K562 (cell line): ENCODE measurements at regions not wholly inside any gene's neighbourhood (a gene's known extent, or its start where the extent isn't known, plus 50 kb on each side); places are given as distances from the start of the nearest gene placed in this dataset.
"Not testable (repeated sequence)": the region's sequence is repeated elsewhere in the genome, so short reads cannot be mapped to it uniquely, and the experiment has no call there.

Experiments
- ATAC-seq: fragments of 200-7000 bp; cut with Tn5 transposase; 3 replicates; pipeline ENCODE4 v1.9.1; 2020; ENCODE audit warnings: moderate library complexity
- BruUV-seq: library from RNA; stranded (reverse); fragments of 400-500 nt; replicated peaks from 2 replicates; lab custom pipeline; 2021; lab: Mats Ljungman, UMichigan
- CTCF ChIA-PET: fragments of 300-600 bp; formaldehyde crosslinking; extraction: SDS; loops from one replicate; lab custom pipeline; 2021; ENCODE audit warnings: low intra/inter-chr PET ratio; lab: Yijun Ruan, JAX
- POLR2A ChIA-PET: fragments of 300-600, 350-650 bp; sonication (Branson Sonifier 250); formaldehyde crosslinking; extraction: SDS; loops from one replicate; lab custom pipeline; 2021; ENCODE audit warnings: antibody characterized with exemption, inconsistent platforms; lab: Yijun Ruan, JAX
- DNase-seq, 4 experiments: peaks; one replicate each; pipeline versions ENCODE4 v3.0.0 to v3.0.0-alpha.2; 2011 to 2018; ENCODE audit warnings: low spot score in 3 of 4, mixed read lengths in 3 of 4; ENCODE audit errors: extremely low read depth in 1 of 4
- FAIRE-seq: peaks from 2 replicates; lab custom pipeline; 2011; peaks lifted over from hg19 to GRCh38; lab: Jason Lieb, UNC
- H2AFZ ChIP-seq: 2 replicates; pipeline ENCODE4 v1.6.0; 2011; ENCODE audit warnings: low read depth, low read length, control low read depth, inconsistent platforms
- H3K27ac ChIP-seq: fragments of 200-600 bp; 3 replicates; pipeline ENCODE4 v1.8.0; 2011; ENCODE audit warnings: low read depth, mild to moderate bottlenecking, control low read depth, inconsistent platforms, low read length, moderate library complexity, mixed read lengths; ENCODE audit errors: extremely low read depth
- H3K27me3 ChIP-seq, 2 experiments: fragments of 300-600 bp in 1 of 2; 2 replicates in 1 of 2; 3 replicates in 1 of 2; pipeline versions ENCODE4 v1.6.0 to v1.8.0; 2011; ENCODE audit warnings: inconsistent platforms in 2 of 2, low read length in 2 of 2, mild to moderate bottlenecking in 1 of 2, mixed read lengths in 1 of 2, moderate library complexity in 1 of 2; ENCODE audit not compliant: control insufficient read depth in 2 of 2, insufficient read depth in 2 of 2
- H3K36me3 ChIP-seq: fragments of 300-600 bp; 3 replicates; pipeline ENCODE4 v1.8.0; 2011; ENCODE audit warnings: mild to moderate bottlenecking, low read length, inconsistent platforms; ENCODE audit not compliant: control insufficient read depth, insufficient read depth
- H3K4me1 ChIP-seq, 2 experiments: fragments of 200-600 bp in 1 of 2; replicated peaks in 1 of 2; 2 replicates in 1 of 2; 3 replicates in 1 of 2; pipeline versions ENCODE4 v1.5.1 to v1.8.0; 2011; ENCODE audit warnings: inconsistent platforms in 2 of 2, low read length in 2 of 2, mild to moderate bottlenecking in 1 of 2, mixed read lengths in 1 of 2, moderate library complexity in 1 of 2; ENCODE audit not compliant: control insufficient read depth in 2 of 2, insufficient read depth in 2 of 2
- H3K4me2 ChIP-seq: 2 replicates; pipeline ENCODE4 v1.6.1; 2011; ENCODE audit warnings: low read length, control low read depth, inconsistent platforms, mixed read lengths; ENCODE audit not compliant: insufficient read depth
- H3K4me3 ChIP-seq: fragments of 200-600 bp; sonication (generic), shearing (Covaris generic); 2 replicates; pipeline ENCODE4 v1.5.1; 2016; ENCODE audit warnings: control low read depth, inconsistent platforms
- H3K79me2 ChIP-seq: fragments of 200-600 bp; 3 replicates; pipeline ENCODE4 v1.8.0; 2011; ENCODE audit warnings: low read length, inconsistent platforms; ENCODE audit not compliant: control insufficient read depth, insufficient read depth
- H3K9ac ChIP-seq, 2 experiments: 2 replicates each; pipeline versions ENCODE4 v1.6.0 to v1.6.1; 2011; ENCODE audit warnings: low read depth in 2 of 2, low read length in 2 of 2, control low read depth in 1 of 2, inconsistent platforms in 1 of 2, mild to moderate bottlenecking in 1 of 2, mixed read lengths in 1 of 2; ENCODE audit not compliant: insufficient read depth in 1 of 2
- H3K9me1 ChIP-seq: one replicate; pipeline ENCODE4 v1.6.0; 2011; ENCODE audit warnings: inconsistent platforms, mild to moderate bottlenecking, low read length, moderate library complexity; ENCODE audit not compliant: control insufficient read depth, insufficient read depth
- H3K9me3 ChIP-seq: replicated peaks from 2 replicates; pipeline ENCODE4 v1.5.1; 2011; ENCODE audit warnings: low read depth, low read length, inconsistent platforms; ENCODE audit not compliant: control insufficient read depth, insufficient read depth
- H4K20me1 ChIP-seq: replicated peaks from 2 replicates; pipeline ENCODE4 v1.6.1; 2011; ENCODE audit warnings: low read length, inconsistent platforms, mixed read lengths; ENCODE audit not compliant: control insufficient read depth, insufficient read depth
- WGBS: fragments of 100-300 bp; shearing (Covaris generic); methylation state at CpG from one replicate; pipeline ENCODE4 v1.1.6; 2016; ENCODE audit warnings: low coverage, mixed read lengths; ENCODE audit not compliant: insufficient coverage; ENCODE audit errors: missing lambda C conversion rate; 5-methylcytosine and 5-hydroxymethylcytosine counted together
- in situ Hi-C: fragments of 300-500 bp; cut with MboI; formaldehyde crosslinking; loops from 4 replicates; pipeline ENCODE4 v1.15.0; 2018; ENCODE audit warnings: inconsistent platforms, mixed read lengths
- intact Hi-C: fragments of 100-400 bp; cut with micrococcal nuclease; formaldehyde crosslinking; loops from 2 replicates; pipeline ENCODE4 v1.14.2; 2022

- BruUV-seq, H3K36me3 ChIP-seq, DNase-seq, in situ Hi-C loops, H3K27ac ChIP-seq, FAIRE-seq, H3K4me2 ChIP-seq, POLR2A ChIA-PET, H3K4me3 ChIP-seq, H3K79me2 ChIP-seq, intact Hi-C loops, H3K9me1 ChIP-seq, H3K4me1 ChIP-seq, H3K27me3 ChIP-seq, H3K9ac ChIP-seq, H3K9me3 ChIP-seq, H4K20me1 ChIP-seq, CTCF ChIA-PET, H2AFZ ChIP-seq, ATAC-seq: not testable (repeated sequence)
- WGBS = 2% methylated on average over 10 of the region's 30 CpGs
Measured at GRCh38 chr4:115200201-115201041, 87.0 kb upstream of the NDST4 start.

DNA sequence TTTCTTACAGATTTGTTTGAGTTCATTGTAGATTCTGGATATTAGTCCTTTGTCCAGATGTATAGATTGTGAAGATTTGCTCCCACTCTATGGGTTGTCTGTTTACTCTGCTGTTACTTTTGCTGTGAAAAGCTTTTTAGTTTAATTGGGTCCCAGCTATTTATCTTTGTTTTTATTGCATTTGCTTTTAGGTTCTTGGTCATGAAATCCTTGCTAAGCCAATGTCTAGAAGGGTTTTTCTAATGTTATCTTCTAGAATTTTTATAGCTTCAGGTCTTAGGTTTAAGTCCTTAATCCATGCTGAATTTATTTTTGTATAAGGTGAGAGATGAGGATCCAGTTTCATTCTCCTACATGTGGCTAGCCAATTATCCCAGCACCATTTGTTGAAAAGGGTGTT is 81.2 kb upstream of the NDST4 start:
- POLR2A ChIA-PET, ATAC-seq: not testable (repeated sequence)

More for the DNA sequence above, 81.2 kb upstream of the NDST4 start:
- H3K4me3 ChIP-seq, H4K20me1 ChIP-seq, in situ Hi-C loops, H3K9me3 ChIP-seq, FAIRE-seq, H3K27ac ChIP-seq, H3K9ac ChIP-seq, CTCF ChIA-PET, H3K4me1 ChIP-seq, H3K79me2 ChIP-seq, H3K27me3 ChIP-seq, BruUV-seq, H3K9me1 ChIP-seq, DNase-seq, intact Hi-C loops, H3K4me2 ChIP-seq, H3K36me3 ChIP-seq, H2AFZ ChIP-seq: not testable (repeated sequence)
